ENCODE measurements at regions not wholly inside any gene's neighbourhood (a gene's known extent, or its start where the extent isn't known, plus 50 kb on each side); places are given as distances from the start of the nearest gene placed in this dataset.

DNA sequence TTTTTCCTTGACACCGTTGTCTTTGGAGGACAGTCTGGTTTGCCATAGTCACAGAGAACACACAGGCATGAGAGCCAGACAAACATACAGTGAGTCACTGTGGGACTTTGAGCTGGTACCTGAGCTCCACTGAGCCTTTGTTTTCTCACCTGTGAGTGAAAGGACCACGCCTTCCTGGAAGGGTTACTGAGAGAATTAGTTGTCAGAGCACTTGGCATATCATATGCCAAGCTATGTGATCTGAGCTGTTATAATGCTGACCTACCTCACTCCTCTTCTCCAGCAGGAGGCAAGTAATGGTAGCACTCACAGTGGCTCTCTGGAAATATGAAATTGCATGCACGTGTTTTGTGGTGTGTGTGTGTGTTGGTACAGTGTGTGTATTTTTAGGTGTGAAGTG is 59.7 kb downstream of the CXCL12 start:
- no peak for TF ChIP-seq CTCF (IDR thresholded peaks at IDR 0.05; ENCODE audit: low read depth, low read length)
- TF ChIP-seq EZH2phosphoT487 (IDR thresholded peaks at IDR 0.05; ENCODE audit: low read depth), result no peak
